ENCODE measurements at regions not wholly inside any gene's neighbourhood (a gene's known extent, or its start where the extent isn't known, plus 50 kb on each side); places are given as distances from the start of the nearest gene placed in this dataset.

DNA sequence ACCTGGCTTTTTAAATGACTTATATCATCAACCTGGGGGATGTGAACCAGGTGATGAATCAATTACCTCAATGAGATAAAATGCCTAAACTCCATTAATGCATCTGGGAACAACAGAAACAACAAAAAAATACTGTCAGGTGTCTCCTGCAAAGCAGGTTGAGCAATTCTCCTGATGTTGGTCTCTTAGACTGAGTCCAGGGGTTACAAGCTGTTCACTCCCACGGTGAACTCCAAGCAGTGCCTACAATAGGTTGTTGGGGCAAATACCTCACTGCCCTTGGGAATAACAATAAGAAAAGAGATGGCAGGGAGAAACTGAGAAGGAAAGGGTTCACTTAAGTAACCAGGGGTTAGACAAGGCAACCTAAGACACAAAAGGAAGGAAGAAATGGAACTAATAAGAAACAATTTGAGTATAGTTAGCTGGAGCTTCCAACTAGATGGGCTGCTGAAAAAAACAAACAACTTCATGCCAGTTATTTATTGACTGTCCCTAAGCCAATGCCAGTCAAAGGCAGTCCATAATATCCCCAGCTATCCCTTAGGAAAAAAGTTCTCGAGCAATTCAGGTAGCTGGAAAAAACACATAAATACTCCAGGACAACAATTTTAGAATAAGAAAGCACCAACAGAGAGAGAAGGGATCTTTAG lies 97.6 kb upstream of the MAGI3 start:
- Histone ChIP-seq H4K20me1 (ENCODE audit: control insufficient read depth, extremely low read depth, insufficient read depth, low read length) (no peaks in the 10 kb centered on the region), H2AFZ (ENCODE audit: low read length) (no peak overlapping the region), H3K27me3 (ENCODE audit: control insufficient read depth, insufficient read depth, low read length) (peaks cover 4% of the 10 kb centered on the region), H3K36me3 (ENCODE audit: control insufficient read depth, insufficient read depth, low read length) (no peaks in the 10 kb centered on the region), H3K79me2 (ENCODE audit: control insufficient read depth, insufficient read depth, low read length) (no peaks in the 10 kb centered on the region), H3K9me3 (ENCODE audit: control insufficient read depth, insufficient read depth, low read depth, low read length) (no peaks in the 10 kb centered on the region), H3K4me3 (replicated peaks in 1 of 4; ENCODE audit: control extremely low read depth in 1 of 4, insufficient read depth in 1 of 4, low read depth in 3 of 4, low read length in 4 of 4) (no peak overlapping the region), H3K9ac (ENCODE audit: insufficient read depth, low read length) (no peak overlapping the region), H3K27ac (ENCODE audit: insufficient read depth, low read length) (no peak overlapping the region), H3K4me2 (ENCODE audit: extremely low read depth, insufficient read depth, low read length) (no peak overlapping the region), H3K4me1 (ENCODE audit: control insufficient read depth, extremely low read depth, insufficient read depth, low read length) (no peaks in the 10 kb centered on the region)
- TF ChIP-seq EZH2 (IDR thresholded peaks at IDR 0.05; ENCODE audit: low read length, missing control alignments): no peak
- TF ChIP-seq, protein P1, sequence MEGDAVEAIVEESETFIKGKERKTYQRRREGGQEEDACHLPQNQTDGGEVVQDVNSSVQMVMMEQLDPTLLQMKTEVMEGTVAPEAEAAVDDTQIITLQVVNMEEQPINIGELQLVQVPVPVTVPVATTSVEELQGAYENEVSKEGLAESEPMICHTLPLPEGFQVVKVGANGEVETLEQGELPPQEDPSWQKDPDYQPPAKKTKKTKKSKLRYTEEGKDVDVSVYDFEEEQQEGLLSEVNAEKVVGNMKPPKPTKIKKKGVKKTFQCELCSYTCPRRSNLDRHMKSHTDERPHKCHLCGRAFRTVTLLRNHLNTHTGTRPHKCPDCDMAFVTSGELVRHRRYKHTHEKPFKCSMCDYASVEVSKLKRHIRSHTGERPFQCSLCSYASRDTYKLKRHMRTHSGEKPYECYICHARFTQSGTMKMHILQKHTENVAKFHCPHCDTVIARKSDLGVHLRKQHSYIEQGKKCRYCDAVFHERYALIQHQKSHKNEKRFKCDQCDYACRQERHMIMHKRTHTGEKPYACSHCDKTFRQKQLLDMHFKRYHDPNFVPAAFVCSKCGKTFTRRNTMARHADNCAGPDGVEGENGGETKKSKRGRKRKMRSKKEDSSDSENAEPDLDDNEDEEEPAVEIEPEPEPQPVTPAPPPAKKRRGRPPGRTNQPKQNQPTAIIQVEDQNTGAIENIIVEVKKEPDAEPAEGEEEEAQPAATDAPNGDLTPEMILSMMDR (conservative IDR thresholded peaks at IDR 0.05 in 1 of 2, IDR thresholded peaks at IDR 0.05 in 1 of 2; ENCODE audit: low read depth in 1 of 2, low read length in 2 of 2): no peak
- no peak for DNase-seq (ENCODE audit: low read depth in 2 of 2)

DNA sequence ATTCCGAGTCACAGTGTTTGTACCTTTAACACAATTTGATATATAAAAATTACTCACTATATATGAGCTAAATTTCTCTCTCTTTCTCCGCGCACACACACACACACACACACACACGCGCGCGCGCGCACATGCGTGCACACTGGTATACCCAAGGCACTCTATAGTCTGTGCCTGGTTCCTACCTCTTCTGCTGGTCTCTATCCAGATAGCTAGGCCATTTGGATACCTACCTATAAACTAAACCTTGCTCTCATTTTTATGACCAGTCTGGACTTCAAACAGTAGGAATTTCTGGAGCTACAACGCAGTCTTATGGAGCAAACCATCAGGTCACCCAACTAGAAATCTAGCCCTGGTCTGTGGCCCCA lies 97.1 kb upstream of the MAGI3 start:
- H3K4me2 ChIP-seq (ENCODE audit: extremely low read depth, insufficient read depth, low read length): no peak overlapping the region
- no peak for DNase-seq (ENCODE audit: low read depth in 2 of 2)
- H4K20me1 ChIP-seq (ENCODE audit: control insufficient read depth, extremely low read depth, insufficient read depth, low read length): no peaks in the 10 kb centered on the region
- no peak overlapping the region for H3K27ac ChIP-seq (ENCODE audit: insufficient read depth, low read length)
- H3K4me3 ChIP-seq (replicated peaks in 1 of 4; ENCODE audit: control extremely low read depth in 1 of 4, insufficient read depth in 1 of 4, low read depth in 3 of 4, low read length in 4 of 4): no peak overlapping the region
- H3K9ac ChIP-seq (ENCODE audit: insufficient read depth, low read length): no peak overlapping the region
- no peak overlapping the region for H2AFZ ChIP-seq (ENCODE audit: low read length)
- H3K27me3 ChIP-seq (ENCODE audit: control insufficient read depth, insufficient read depth, low read length): peaks cover 4% of the 10 kb centered on the region
- no peaks in the 10 kb centered on the region for H3K4me1 ChIP-seq (ENCODE audit: control insufficient read depth, extremely low read depth, insufficient read depth, low read length)
- TF ChIP-seq, protein P1 (conservative IDR thresholded peaks at IDR 0.05 in 1 of 2, IDR thresholded peaks at IDR 0.05 in 1 of 2; ENCODE audit: low read depth in 1 of 2, low read length in 2 of 2): no peak
- TF ChIP-seq EZH2 (IDR thresholded peaks at IDR 0.05; ENCODE audit: low read length, missing control alignments): no peak
- no peaks in the 10 kb centered on the region for H3K9me3 ChIP-seq (ENCODE audit: control insufficient read depth, insufficient read depth, low read depth, low read length)
- H3K79me2 ChIP-seq (ENCODE audit: control insufficient read depth, insufficient read depth, low read length): no peaks in the 10 kb centered on the region
- H3K36me3 ChIP-seq (ENCODE audit: control insufficient read depth, insufficient read depth, low read length): no peaks in the 10 kb centered on the region

DNA sequence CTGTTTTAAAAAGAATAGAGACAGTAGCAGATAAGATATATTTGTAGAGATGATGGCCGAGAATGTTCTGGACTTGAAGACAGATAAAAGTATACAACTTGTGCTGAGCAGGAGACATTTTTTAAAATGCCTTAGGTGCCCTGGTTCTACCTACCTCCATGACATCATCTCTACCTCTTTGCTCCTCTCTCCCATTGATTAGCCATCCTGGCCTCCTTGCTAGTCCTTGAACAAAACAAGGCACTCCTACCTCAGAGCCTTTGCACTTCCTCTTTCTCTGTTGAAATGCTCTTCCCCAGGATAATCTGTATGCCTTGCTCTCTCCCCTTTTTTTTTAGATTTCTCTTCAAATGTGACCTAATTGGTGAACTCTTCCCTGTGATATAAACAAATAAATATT lies 92.6 kb upstream of the MAGI3 start:
- Histone ChIP-seq H3K4me1 (ENCODE audit: control insufficient read depth, extremely low read depth, insufficient read depth, low read length) (no peaks in the 10 kb centered on the region), H3K27me3 (ENCODE audit: control insufficient read depth, insufficient read depth, low read length) (peaks cover under 1% of the 10 kb centered on the region), H3K4me3 (replicated peaks in 1 of 4; ENCODE audit: control extremely low read depth in 1 of 4, insufficient read depth in 1 of 4, low read depth in 3 of 4, low read length in 4 of 4) (no peak overlapping the region), H3K27ac (ENCODE audit: insufficient read depth, low read length) (no peak overlapping the region), H2AFZ (ENCODE audit: low read length) (no peak overlapping the region), H3K4me2 (ENCODE audit: extremely low read depth, insufficient read depth, low read length) (no peak overlapping the region), H3K79me2 (ENCODE audit: control insufficient read depth, insufficient read depth, low read length) (no peaks in the 10 kb centered on the region), H3K9ac (ENCODE audit: insufficient read depth, low read length) (no peak overlapping the region), H3K9me3 (ENCODE audit: control insufficient read depth, insufficient read depth, low read depth, low read length) (no peaks in the 10 kb centered on the region), H4K20me1 (ENCODE audit: control insufficient read depth, extremely low read depth, insufficient read depth, low read length) (no peaks in the 10 kb centered on the region), H3K36me3 (ENCODE audit: control insufficient read depth, insufficient read depth, low read length) (no peaks in the 10 kb centered on the region)
- no peak for DNase-seq (ENCODE audit: low read depth in 2 of 2)
- no peak for TF ChIP-seq EZH2 (IDR thresholded peaks at IDR 0.05; ENCODE audit: low read length, missing control alignments)
- TF ChIP-seq, protein P1 (conservative IDR thresholded peaks at IDR 0.05 in 1 of 2, IDR thresholded peaks at IDR 0.05 in 1 of 2; ENCODE audit: low read depth in 1 of 2, low read length in 2 of 2): no peak
